HEK293 (cell line): ENCODE measurements at regions not wholly inside any gene's neighbourhood (a gene's known extent, or its start where the extent isn't known, plus 50 kb on each side); places are given as distances from the start of the nearest gene placed in this dataset.
A peak's percentile ranks its signal among the peaks of the same experiment; 100 is the strongest.

Source experiments
- CTCF ChIA-PET: fragments of 350-600 bp; formaldehyde crosslinking; extraction: SDS; loops from one replicate; lab custom pipeline; 2021; ENCODE audit warnings: antibody characterized with exemption; lab: Yijun Ruan, JAX
- POLR2A ChIA-PET: fragments of 300-600 bp; formaldehyde crosslinking; extraction: SDS; loops from one replicate; lab custom pipeline; 2020; ENCODE audit warnings: antibody characterized with exemption, inconsistent platforms; lab: Yijun Ruan, JAX
- H3K27ac ChIP-seq: fragments of 200-500 bp; sonication (Bioruptor generic); 2 replicates; pipeline ENCODE4 v1.5.1; 2014; ENCODE audit warnings: low read depth, low read length, control low read depth, inconsistent platforms; ENCODE audit errors: extremely low read depth
- H3K36me3 ChIP-seq, 2 experiments: fragments of 200-500 bp in 1 of 2; sonication (Bioruptor generic) in 1 of 2; 1 replicate in 1 of 2; 2 replicates in 1 of 2; pipeline ENCODE4 v1.5.1; 2014 to 2017; ENCODE audit warnings: inconsistent platforms in 2 of 2, low read length in 2 of 2; ENCODE audit not compliant: control insufficient read depth in 2 of 2, insufficient read depth in 1 of 2
- H3K4me1 ChIP-seq: fragments of 200-500 bp; sonication (Bioruptor generic); 2 replicates; pipeline ENCODE4 v1.5.1; 2014; ENCODE audit warnings: mild to moderate bottlenecking, low read length, inconsistent platforms; ENCODE audit not compliant: control insufficient read depth, insufficient read depth
- H3K4me3 ChIP-seq: 2 replicates; pipeline ENCODE4 v1.5.1; 2011; ENCODE audit warnings: low read depth, mild to moderate bottlenecking, control low read depth, low read length, moderate library complexity
- H3K9me3 ChIP-seq: fragments of 200-500 bp; sonication (Bioruptor generic); 2 replicates; pipeline ENCODE4 v1.5.1; 2014; ENCODE audit warnings: low read depth, low read length, inconsistent platforms; ENCODE audit not compliant: control insufficient read depth, insufficient read depth
- EGR2 ChIP-seq: fragments of 450-650 bp; formaldehyde crosslinking; IDR thresholded peaks from 2 replicates; pipeline ENCODE4 v1.5.1; 2016; ENCODE audit warnings: low read depth, missing biosample characterization, missing genetic modification characterization
- KLF1 ChIP-seq: fragments of 450-650 bp; formaldehyde crosslinking; IDR thresholded peaks from 2 replicates; pipeline ENCODE4 v1.5.1; 2016; ENCODE audit warnings: missing biosample characterization, missing genetic modification characterization
- MEIS1 ChIP-seq: sonication (generic); formaldehyde crosslinking; IDR thresholded peaks from 2 replicates; pipeline ENCODE4 v1.8.1; 2022; ENCODE audit warnings: missing genetic modification reagents, mild to moderate bottlenecking, borderline replicate concordance
- SCRT1 ChIP-seq: fragments of 450-650 bp; formaldehyde crosslinking; IDR thresholded peaks from 2 replicates; pipeline ENCODE4 v1.5.1; 2016; ENCODE audit warnings: missing biosample characterization, missing genetic modification characterization, borderline replicate concordance
- ZBTB1 ChIP-seq: fragments of 450-650 bp; formaldehyde crosslinking; IDR thresholded peaks from 2 replicates; pipeline ENCODE4 v1.5.1; 2016; ENCODE audit warnings: missing biosample characterization, missing genetic modification characterization
- ZBTB17 ChIP-seq: fragments of 450-650 bp; formaldehyde crosslinking; IDR thresholded peaks from 2 replicates; pipeline ENCODE4 v1.5.1; 2016; ENCODE audit warnings: missing biosample characterization, missing genetic modification characterization
- ZFP3 ChIP-seq: fragments of 450-650 bp; formaldehyde crosslinking; IDR thresholded peaks from 2 replicates; pipeline ENCODE4 v1.5.1; 2016; ENCODE audit warnings: low read depth, missing biosample characterization, missing genetic modification characterization
- ZNF398 ChIP-seq: fragments of 450-650 bp; formaldehyde crosslinking; IDR thresholded peaks from 2 replicates; pipeline ENCODE4 v1.5.1; 2017; ENCODE audit warnings: missing biosample characterization, missing genetic modification characterization
- ZNF473 ChIP-seq: fragments of 450-650 bp; formaldehyde crosslinking; IDR thresholded peaks from 2 replicates; pipeline ENCODE4 v1.5.1; 2017; ENCODE audit warnings: missing biosample characterization, missing genetic modification characterization
- ZNF529 ChIP-seq: fragments of 450-650 bp; formaldehyde crosslinking; IDR thresholded peaks from 2 replicates; pipeline ENCODE4 v1.5.1; 2017; ENCODE audit warnings: missing genetic modification characterization, missing biosample characterization; ENCODE audit not compliant: insufficient replicate concordance
- ZNF654 ChIP-seq: fragments of 450-650 bp; formaldehyde crosslinking; IDR thresholded peaks from 2 replicates; pipeline ENCODE4 v1.5.1; 2016; ENCODE audit warnings: low read depth, missing biosample characterization, missing genetic modification characterization
- ZNF658 ChIP-seq: fragments of 450-650 bp; formaldehyde crosslinking; IDR thresholded peaks from 2 replicates; pipeline ENCODE4; 2016; ENCODE audit warnings: missing biosample characterization, missing genetic modification characterization
- ZNF664 ChIP-seq: fragments of 450-650 bp; formaldehyde crosslinking; IDR thresholded peaks from 2 replicates; pipeline ENCODE4 v1.5.1; 2016; ENCODE audit warnings: missing biosample characterization, missing genetic modification characterization
- ZNF777 ChIP-seq: fragments of 450-650 bp; formaldehyde crosslinking; IDR thresholded peaks from 2 replicates; pipeline ENCODE4 v1.5.1; 2017; ENCODE audit warnings: missing biosample characterization, missing genetic modification characterization, borderline replicate concordance
- ZNF785 ChIP-seq: fragments of 450-650 bp; formaldehyde crosslinking; IDR thresholded peaks from 2 replicates; pipeline ENCODE4 v1.5.1; 2016; ENCODE audit warnings: missing biosample characterization, missing genetic modification characterization

- TF ChIP-seq ZBTB1 (tag by site-specific recombination) = no peak
- no peak for TF ChIP-seq ZNF658 (tag by site-specific recombination)
- TF ChIP-seq ZBTB17 (tag by site-specific recombination) = no peak
- TF ChIP-seq, all 188 proteins: peak for 0
These were observed 237.6 kb downstream of the BCAT1 start (continued) for GRCh38 chr12:24711056-24712008.

GRCh38 chr12:24709216-24709615 lies 239.7 kb downstream of the BCAT1 start:
- H3K36me3 ChIP-seq = no peaks in the 10 kb centered on the region
- peak; percentile 78 for TF ChIP-seq ZNF398 (tag by site-specific recombination)
- no peak for TF ChIP-seq MEIS1 (CRISPR knock-in tag)
- TF ChIP-seq EGR2 (tag by site-specific recombination) = peak; percentile 51; the same call in 1 of the 2 replicates
- TF ChIP-seq ZNF654 (tag by site-specific recombination) = no peak
- ChIA-PET POLR2A (no interaction called here), CTCF (no interaction called here)
- H3K4me3 ChIP-seq = no peak overlapping the region
- H3K4me1 ChIP-seq = no peaks in the 10 kb centered on the region
- H3K9me3 ChIP-seq = no peaks in the 10 kb centered on the region
- H3K27ac ChIP-seq = no peak overlapping the region

GRCh38 chr12:24708718-24709117 lies 240.2 kb downstream of the BCAT1 start:
- POLR2A ChIA-PET = no interaction called here
- TF ChIP-seq KLF1 = no peak
- TF ChIP-seq SCRT1 (tag by site-specific recombination) = no peak
- no peak for TF ChIP-seq ZBTB17 (tag by site-specific recombination)
- TF ChIP-seq ZNF664 (tag by site-specific recombination) = no peak
- no peak for TF ChIP-seq ZNF529 (tag by site-specific recombination)
- TF ChIP-seq ZFP3 (tag by site-specific recombination) = no peak
- TF ChIP-seq ZNF785 (tag by site-specific recombination) = no peak
- TF ChIP-seq, all 188 proteins: peak for 0
- Histone ChIP-seq H3K9me3 (no peaks in the 10 kb centered on the region), H3K4me3 (no peak overlapping the region), H3K36me3 (no peaks in the 10 kb centered on the region), H3K4me1 (no peaks in the 10 kb centered on the region), H3K27ac (no peak overlapping the region)
- CTCF ChIA-PET = no interaction called here

GRCh38 chr12:24708043-24708442 lies 240.9 kb downstream of the BCAT1 start:
- no peak overlapping the region for H3K4me3 ChIP-seq
- ChIA-PET POLR2A (no interaction called here), CTCF (no interaction called here)
- no peaks in the 10 kb centered on the region for H3K9me3 ChIP-seq
- TF ChIP-seq ZNF473 (tag by site-specific recombination) (no peak), ZNF777 (tag by site-specific recombination) (no peak)
- H3K36me3 ChIP-seq = no peaks in the 10 kb centered on the region
- no peak overlapping the region for H3K27ac ChIP-seq
- no peaks in the 10 kb centered on the region for H3K4me1 ChIP-seq
